GM18505 (cell line): ENCODE measurements at regions not wholly inside any gene's neighbourhood (a gene's known extent, or its start where the extent isn't known, plus 50 kb on each side); places are given as distances from the start of the nearest gene placed in this dataset.
A peak's percentile ranks its signal among the peaks of the same experiment; 100 is the strongest.

Experiments
- ATAC-seq: cut with Tn5 transposase; IDR thresholded peaks from one replicate; pipeline ENCODE4 v1.9.1; 2021; ENCODE audit not compliant: unreplicated experiment
- POLR2A ChIP-seq: IDR thresholded peaks from 4 replicates; pipeline ENCODE4 v1.6.1; 2011; ENCODE audit warnings: borderline replicate concordance; ENCODE audit not compliant: insufficient read depth, insufficient read length; ENCODE audit errors: extremely low read depth

DNA sequence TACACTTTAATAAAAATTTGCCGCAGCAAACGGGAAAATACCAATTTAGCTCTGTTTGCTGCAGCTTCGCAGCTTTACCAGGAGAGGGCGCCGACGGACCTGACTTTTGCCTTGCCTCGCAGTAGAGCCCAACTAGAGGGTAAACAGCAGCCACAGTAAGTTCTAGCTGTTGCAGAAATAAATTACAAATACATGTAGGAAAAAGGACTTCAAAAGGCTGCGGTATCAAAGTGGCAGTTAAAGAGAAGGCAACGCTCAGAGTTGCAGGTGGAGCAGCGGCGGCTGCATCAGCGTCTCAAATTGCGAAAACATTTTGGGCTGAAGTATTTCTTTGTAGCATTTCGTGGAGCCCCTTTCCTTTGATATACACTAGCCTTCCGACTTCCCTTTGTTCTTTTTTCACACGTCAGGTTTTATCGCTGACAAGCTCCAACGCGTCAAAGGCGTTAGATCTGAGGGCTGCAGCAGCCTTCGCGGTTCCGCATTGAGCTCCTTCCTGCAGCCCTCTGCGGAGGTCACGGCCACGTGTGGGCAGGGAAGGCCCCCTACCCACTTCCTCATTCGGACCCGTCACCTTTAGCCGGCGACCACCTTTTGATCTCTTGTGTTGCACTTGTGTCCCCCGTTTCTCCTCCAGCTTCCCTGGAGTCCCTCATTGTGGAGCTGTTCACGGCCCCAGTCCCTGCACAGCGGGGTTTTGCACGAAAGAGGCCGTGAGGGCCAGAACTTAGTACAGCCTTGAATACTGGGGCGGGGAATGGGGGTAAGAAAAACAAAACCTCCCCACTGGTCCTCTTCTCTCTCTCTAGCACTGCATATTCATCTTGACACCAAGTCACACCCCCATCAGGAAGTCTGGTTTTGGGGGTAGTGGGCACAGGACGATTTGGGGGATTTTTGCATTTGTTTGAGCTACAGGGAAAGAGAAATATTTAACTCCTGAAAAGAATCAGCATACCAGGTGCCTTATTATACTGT lies 72.8 kb downstream of the S1PR1 start:
- ATAC-seq: peak; percentile 60
- peak; percentile 57 for TF ChIP-seq POLR2A

DNA sequence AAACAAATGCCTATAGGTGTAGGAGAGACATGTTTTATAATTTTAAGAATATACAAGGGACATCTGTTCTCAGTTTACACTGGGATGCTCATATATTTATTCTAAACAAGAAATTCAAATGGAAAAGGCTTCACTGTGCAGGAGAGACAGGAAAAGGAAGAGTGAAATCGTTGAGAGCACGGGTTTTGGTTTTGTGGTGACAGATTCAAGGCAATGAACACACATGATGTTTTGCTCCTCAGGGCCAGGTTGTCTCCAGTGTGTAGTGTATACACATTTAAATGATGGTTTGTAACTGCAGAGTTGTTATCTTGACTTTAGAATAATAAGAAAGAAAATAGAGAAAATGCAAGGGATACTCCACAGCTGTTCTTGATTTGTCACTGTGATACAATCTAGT lies 73.7 kb downstream of the S1PR1 start:
- no peak for ATAC-seq
- no peak for TF ChIP-seq POLR2A

DNA sequence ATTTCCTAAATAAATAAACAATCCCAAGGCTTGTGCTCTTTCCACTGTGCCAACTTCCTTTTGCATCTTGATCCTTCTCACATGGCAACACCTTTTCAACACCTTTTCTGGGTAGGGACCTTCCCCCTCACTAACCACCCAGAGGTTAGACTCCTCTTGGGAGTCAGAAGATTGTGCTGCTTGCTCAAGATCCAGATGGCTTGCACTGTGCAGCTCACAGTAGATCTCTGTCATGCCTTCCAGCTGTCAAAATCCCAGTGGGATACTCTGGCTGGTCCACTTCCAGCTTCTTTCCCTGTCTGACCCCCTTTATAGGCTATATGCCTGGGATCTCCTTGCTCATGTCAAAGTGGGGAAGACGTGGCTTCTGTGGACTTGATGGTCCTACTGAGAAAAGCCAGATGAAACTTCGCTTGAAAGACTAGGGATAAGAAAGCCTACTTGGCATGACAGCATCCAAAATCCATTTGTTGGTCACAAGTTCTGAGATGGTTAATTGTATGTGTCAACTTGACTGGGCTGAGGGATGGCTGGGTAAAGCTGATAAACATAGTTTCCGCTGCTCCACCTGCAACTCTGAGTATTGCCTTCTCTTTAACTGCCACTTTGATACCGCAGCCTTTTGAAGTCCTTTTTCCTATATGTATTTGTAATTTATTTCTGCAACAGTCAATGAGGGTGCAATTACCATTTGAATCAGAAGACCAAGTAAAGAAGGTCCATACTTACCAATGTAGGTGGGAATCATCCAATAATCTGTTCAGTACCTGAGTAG lies 74.5 kb downstream of the S1PR1 start:
- ATAC-seq: no peak
- TF ChIP-seq POLR2A: no peak

DNA sequence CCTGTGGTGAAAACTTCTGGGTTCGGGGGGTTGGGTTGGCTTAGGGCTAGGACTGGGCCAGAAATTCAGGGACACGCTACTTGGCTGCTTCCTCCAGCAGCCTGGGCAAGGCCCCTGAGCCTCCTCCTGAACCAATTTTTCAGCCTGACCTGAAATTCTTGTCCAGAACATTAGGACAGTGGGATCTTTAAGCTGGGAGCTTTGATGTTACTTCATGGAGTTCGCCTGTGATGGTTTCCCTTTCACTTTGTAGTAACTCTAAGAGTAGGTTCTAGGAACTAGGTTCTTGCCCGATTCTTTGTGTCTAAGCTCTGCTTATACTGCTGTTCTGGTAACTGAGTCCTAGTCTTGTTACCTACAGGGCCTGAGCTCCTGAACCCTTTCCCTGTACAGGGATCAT lies 75.3 kb downstream of the S1PR1 start:
- ATAC-seq: no peak
- TF ChIP-seq POLR2A: no peak

DNA sequence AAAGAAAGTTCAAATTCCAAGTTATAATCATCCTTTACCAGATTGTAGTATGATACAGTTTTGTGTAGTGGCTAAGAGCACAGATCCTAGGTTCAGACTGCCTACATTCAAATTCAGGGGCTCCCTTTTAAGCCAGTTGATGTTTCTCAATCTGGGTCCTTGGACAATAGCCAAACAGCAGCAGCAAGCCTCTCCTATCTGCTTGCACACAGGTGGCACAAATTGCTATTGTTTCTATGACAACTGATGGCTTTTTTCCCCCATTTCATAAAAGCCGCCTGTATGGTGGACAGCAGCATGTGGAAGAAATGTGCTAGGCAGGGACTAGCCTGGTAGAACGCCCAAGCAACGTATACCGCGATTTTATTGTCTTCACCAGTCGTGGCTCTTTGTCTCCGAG lies 76.5 kb downstream of the S1PR1 start:
- ATAC-seq: no peak
- TF ChIP-seq POLR2A: no peak

DNA sequence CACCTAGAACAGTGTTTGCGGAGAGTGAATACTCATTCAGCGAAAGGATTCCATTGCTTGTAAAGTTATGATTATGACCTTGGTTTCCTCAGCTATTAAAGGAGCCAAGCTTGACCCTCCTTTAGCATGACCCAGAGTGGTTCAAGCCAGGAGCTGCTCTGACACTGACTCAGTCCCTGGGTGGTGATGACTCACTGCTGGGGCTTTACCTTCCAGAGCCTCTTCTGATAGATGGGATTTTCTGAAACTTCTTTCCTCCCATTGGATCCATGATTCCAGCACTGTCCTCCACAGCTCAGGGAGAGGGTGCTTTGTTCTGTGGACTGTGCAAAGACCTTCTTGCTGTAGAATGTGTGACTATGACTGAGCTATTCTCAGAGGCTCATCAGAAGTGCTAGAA lies 77.4 kb downstream of the S1PR1 start:
- peak; percentile 41 for ATAC-seq
- no peak for TF ChIP-seq POLR2A

DNA sequence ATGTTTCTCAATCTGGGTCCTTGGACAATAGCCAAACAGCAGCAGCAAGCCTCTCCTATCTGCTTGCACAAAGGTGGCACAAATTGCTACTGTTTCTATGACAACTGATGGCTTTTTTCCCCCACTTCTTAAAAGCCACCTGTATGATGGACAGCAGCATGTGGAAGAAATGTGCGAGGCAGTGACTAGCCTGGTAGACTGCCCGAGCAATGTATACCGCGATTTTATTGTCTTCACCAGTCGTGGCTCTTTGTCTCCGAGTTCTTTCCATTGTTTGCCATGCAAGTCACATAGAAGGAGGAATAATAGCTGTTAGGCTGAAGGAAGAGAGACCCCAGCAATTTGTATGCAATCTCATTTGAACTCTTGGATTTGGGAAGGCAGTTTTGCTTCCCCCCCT lies 79.4 kb downstream of the S1PR1 start:
- no peak for ATAC-seq
- no peak for TF ChIP-seq POLR2A

DNA sequence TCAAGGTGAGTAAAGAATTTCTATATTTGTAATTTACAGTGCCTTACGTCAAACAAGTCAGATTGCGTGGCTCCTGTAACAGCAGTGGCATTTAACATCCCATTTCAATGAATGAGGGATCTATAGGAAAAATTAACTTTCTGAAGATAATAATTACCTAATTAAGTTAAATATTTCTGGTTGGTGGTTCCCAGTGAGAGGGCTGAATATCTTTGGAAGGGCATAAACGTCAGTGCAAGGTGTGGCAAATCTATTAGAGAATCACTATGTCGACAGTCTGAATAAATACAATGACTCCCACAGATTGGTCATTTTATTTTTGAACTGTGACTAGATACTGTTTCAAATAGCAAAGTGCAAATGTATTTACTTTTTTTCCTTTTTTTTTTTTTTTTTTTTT lies 80.0 kb downstream of the S1PR1 start:
- ATAC-seq: no peak
- no peak for TF ChIP-seq POLR2A

DNA sequence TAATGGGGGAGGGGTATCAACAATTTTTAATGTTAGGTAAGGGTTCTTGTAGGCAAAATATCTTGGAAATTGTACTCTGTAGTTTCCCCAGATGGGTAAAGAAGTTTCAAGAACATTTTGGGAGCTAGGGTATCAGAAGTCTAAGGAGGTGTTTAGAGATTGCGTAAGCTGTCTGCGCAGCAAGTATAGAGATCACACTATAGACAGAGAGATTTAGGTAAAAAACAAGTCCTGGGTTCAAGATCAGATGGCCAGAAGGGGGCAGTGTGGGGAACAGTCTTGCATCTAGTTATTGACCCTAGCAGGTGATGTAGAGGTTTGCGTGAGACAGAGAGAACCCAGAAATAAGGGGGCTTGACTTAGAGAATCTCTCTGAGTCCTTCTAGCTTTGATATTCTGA lies 80.8 kb downstream of the S1PR1 start:
- no peak for ATAC-seq
- no peak for TF ChIP-seq POLR2A

DNA sequence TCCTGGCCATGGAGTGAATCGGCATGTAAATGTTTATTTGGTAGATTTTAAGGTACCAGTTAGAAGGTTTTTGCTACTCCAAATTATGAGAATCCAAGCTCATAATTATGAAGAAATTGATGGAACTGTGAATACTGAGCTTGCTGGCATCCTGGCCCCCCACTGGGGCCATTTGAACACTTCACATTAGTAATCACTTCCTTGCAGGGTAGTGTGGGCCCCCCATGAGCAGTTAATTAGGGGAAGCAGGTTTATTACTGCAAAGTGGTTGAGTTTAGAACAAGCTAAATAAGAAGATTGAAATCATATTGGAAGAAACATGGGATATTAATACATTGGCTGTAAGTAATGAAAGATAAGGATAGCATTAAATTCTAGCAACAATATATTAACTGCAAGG lies 86.7 kb downstream of the S1PR1 start:
- no peak for TF ChIP-seq POLR2A
- ATAC-seq: no peak

DNA sequence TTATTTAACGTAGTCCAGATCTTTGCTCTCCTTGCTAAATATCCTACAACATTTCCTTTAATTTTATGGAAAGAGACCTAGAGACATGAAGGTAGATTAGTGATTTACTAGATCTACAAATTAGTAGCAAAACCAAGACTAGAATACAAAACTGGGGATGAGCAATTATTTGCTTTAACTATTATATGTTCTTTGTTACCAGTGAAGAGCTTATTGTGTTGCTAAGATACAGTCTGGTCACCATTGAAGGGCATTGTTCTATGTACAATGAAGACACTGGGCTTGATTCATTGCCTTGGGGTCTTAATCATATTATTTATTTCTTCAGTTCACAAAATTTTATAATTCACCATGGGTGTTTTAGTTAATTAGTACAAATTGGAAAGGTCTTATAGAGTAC lies 88.3 kb downstream of the S1PR1 start:
- TF ChIP-seq POLR2A: no peak
- no peak for ATAC-seq

DNA sequence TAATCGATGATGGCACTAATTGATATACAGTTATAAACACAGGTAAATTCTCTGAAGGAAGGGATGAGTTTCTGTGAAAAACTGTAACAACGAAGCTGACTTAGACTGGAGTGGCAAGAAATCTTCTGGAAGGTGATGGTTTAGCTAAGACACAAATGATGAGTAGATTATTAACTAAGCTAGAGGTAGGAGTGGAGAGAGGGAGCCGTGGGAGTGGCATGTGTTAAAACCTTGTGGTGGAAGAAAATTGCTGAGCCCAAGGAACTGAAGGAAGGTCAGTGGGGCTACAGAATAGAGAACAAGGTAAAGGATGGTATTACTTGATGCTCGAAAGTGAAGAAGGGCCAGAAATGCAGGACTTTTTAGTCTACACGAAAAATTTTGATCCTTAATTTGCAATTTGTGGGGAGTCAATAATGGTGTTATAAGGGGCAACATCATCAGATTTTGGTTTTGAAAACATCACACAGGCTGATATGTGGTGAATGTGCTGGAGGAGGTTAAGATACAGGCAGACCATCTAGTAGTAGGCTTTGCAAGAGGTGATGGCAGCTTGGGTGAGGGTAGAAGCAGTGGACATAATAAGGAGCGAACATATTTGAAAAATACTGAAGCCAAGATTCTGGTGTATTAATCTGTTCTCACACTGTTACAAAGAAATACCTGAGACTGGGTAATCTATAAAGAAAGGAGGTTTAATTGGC lies 93.8 kb downstream of the S1PR1 start:
- no peak for TF ChIP-seq POLR2A
- no peak for ATAC-seq

DNA sequence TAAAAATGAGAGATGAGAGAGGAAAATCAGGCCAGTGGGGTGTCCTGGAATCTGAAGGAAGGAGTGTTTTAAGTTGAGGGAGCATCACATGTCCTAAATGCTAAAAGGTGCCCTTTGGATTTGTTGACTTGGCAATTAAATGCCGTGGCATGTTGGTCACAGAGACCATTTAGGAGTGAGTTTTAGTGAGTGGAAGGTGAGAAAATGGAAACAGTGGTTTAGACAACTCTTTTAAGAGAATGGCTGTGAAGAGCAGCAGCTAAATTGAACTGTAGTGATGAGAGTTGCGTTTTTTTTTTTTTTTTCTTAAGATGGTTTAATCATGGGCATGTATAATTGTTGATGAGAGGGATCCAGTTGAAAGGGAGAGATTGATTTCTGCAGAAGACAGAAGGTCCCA lies 95.0 kb downstream of the S1PR1 start:
- no peak for ATAC-seq
- TF ChIP-seq POLR2A: no peak
